ENCODE measurements at regions not wholly inside any gene's neighbourhood (a gene's known extent, or its start where the extent isn't known, plus 50 kb on each side); places are given as distances from the start of the nearest gene placed in this dataset.

DNA sequence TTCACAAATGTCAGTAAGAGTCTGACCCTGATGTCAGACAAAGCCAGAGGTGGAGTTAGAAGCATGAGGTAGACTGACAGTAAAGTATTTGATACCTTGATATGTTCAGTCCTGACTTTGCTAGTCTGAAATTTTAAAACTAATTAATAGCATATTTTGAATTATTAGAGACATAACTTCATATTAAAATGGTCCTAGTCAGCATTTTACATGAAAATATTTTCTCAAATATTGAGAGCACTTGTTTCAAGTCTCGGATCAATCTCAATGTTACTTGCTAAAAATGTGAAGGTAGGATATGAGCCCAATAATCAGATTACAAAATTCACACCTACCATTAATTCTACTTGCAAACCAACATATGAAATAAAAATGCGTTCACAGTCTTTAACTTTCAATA is 58.1 kb upstream of the TTC14 start:
- TF ChIP-seq, protein P1, sequence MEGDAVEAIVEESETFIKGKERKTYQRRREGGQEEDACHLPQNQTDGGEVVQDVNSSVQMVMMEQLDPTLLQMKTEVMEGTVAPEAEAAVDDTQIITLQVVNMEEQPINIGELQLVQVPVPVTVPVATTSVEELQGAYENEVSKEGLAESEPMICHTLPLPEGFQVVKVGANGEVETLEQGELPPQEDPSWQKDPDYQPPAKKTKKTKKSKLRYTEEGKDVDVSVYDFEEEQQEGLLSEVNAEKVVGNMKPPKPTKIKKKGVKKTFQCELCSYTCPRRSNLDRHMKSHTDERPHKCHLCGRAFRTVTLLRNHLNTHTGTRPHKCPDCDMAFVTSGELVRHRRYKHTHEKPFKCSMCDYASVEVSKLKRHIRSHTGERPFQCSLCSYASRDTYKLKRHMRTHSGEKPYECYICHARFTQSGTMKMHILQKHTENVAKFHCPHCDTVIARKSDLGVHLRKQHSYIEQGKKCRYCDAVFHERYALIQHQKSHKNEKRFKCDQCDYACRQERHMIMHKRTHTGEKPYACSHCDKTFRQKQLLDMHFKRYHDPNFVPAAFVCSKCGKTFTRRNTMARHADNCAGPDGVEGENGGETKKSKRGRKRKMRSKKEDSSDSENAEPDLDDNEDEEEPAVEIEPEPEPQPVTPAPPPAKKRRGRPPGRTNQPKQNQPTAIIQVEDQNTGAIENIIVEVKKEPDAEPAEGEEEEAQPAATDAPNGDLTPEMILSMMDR (IDR thresholded peaks at IDR 0.05; ENCODE audit: poor library complexity, severe bottlenecking), result no peak
- TF ChIP-seq POLR2AphosphoS5 (IDR thresholded peaks at IDR 0.05), result no peak
- TF ChIP-seq EZH2 (IDR thresholded peaks at IDR 0.05; ENCODE audit: borderline replicate concordance, insufficient read depth, low read length, poor library complexity, severe bottlenecking), result no peak
- TF ChIP-seq MXI1 (conservative IDR thresholded peaks at IDR 0.05; ENCODE audit: poor library complexity, severe bottlenecking), result no peak
- TF ChIP-seq REST (IDR thresholded peaks at IDR 0.05; ENCODE audit: borderline replicate concordance), result no peak
- TF ChIP-seq EP300 (conservative IDR thresholded peaks at IDR 0.05; ENCODE audit: poor library complexity, severe bottlenecking), result no peak
- no peak for TF ChIP-seq SMC3 (conservative IDR thresholded peaks at IDR 0.05; ENCODE audit: poor library complexity)
- TF ChIP-seq TAF1 (IDR thresholded peaks at IDR 0.05; ENCODE audit: low read depth), result no peak
- no peak for TF ChIP-seq RAD21 (conservative IDR thresholded peaks at IDR 0.05)
